HCT116 (cell line): ENCODE measurements at regions not wholly inside any gene's neighbourhood (a gene's known extent, or its start where the extent isn't known, plus 50 kb on each side); places are given as distances from the start of the nearest gene placed in this dataset.

Source experiments
- ATAC-seq: fragments of 200-7000 bp; cut with Tn5 transposase; 2 replicates; pipeline ENCODE4 v1.9.1; 2020; ENCODE audit warnings: mild to moderate bottlenecking, moderate library complexity
- BruUV-seq: library from RNA; stranded (reverse); fragments of 400-500 nt; replicated peaks from 2 replicates; lab custom pipeline; 2021; lab: Mats Ljungman, UMichigan
- CTCF ChIA-PET: fragments of 300-600 bp; sonication (Branson Sonifier 250); formaldehyde crosslinking; loops from one replicate; lab custom pipeline; 2021; ENCODE audit warnings: antibody characterized with exemption; lab: Charles Lee
- POLR2A ChIA-PET: fragments of 300-600, 350-600 bp; sonication (Branson Sonifier 250); formaldehyde crosslinking; loops from one replicate; lab custom pipeline; 2021; ENCODE audit warnings: antibody characterized with exemption; lab: Charles Lee
- RAD21 ChIA-PET, 2 experiments: fragments of 300-600 bp; sonication (Branson Sonifier 250); formaldehyde crosslinking; loops; one replicate each; lab custom pipeline; 2023; ENCODE audit warnings: low total read pairs in 2 of 2; ENCODE audit not compliant: uncharacterized antibody in 2 of 2, unreplicated experiment in 2 of 2, low non-redundant PET in 1 of 2; lab: Charles Lee
- DNase-seq: peaks from one replicate; pipeline ENCODE4 v3.0.0-alpha.2; 2010; ENCODE audit warnings: low read depth, low spot score
- H2AFZ ChIP-seq: fragments of 200-600 bp; shearing (Covaris generic), sonication (generic); 2 replicates; pipeline ENCODE4 v1.6.1; 2017; ENCODE audit warnings: low read depth, mixed run types, mixed read lengths, antibody characterized with exemption, low read length; ENCODE audit not compliant: poor library complexity, severe bottlenecking
- H3K27ac ChIP-seq: 2 replicates; pipeline ENCODE4 v1.5.1; 2012; ENCODE audit warnings: low read depth, low read length
- H3K27me3 ChIP-seq: fragments of 200-600 bp; sonication (generic); 2 replicates; pipeline ENCODE4 v1.6.1; 2016; ENCODE audit warnings: mixed run types, low read length, mixed read lengths; ENCODE audit not compliant: insufficient read depth
- H3K36me3 ChIP-seq, 2 experiments: fragments of 200-500 bp in 1 of 2; fragments of 200-600 bp in 1 of 2; sonication (Bioruptor generic) in 1 of 2; sonication (generic) in 1 of 2; 2 replicates each; pipeline versions ENCODE4 v1.5.1 to v1.6.1; 2014 to 2016; ENCODE audit warnings: low read length in 2 of 2, inconsistent platforms in 1 of 2, mixed read lengths in 1 of 2, mixed run types in 1 of 2; ENCODE audit not compliant: insufficient read depth in 2 of 2, control insufficient read depth in 1 of 2
- H3K4me1 ChIP-seq, 2 experiments: fragments of 200-600 bp in 1 of 2; sonication (generic) in 1 of 2; 2 replicates each; pipeline versions ENCODE4 v1.5.1 to v1.6.1; 2012 to 2017; ENCODE audit warnings: low read length in 2 of 2, inconsistent platforms in 1 of 2, mild to moderate bottlenecking in 1 of 2, mixed read lengths in 1 of 2, mixed run types in 1 of 2, moderate library complexity in 1 of 2; ENCODE audit not compliant: insufficient read depth in 2 of 2, control insufficient read depth in 1 of 2
- H3K4me2 ChIP-seq: fragments of 200-600 bp; sonication (generic); 2 replicates; pipeline ENCODE4 v1.6.1; 2017; ENCODE audit warnings: mixed run types, low read length, mixed read lengths
- H3K4me3 ChIP-seq, 2 experiments: fragments of 200-600 bp in 1 of 2; sonication (generic) in 1 of 2; replicated peaks in 1 of 2; 2 replicates each; pipeline ENCODE4 v1.5.1; 2011 to 2016; ENCODE audit warnings: low read length in 2 of 2, control low read depth in 1 of 2, low read depth in 1 of 2, mild to moderate bottlenecking in 1 of 2, mixed read lengths in 1 of 2, mixed run types in 1 of 2
- H3K79me2 ChIP-seq: fragments of 200-600 bp; sonication (generic); 2 replicates; pipeline ENCODE4 v1.6.1; 2017; ENCODE audit warnings: mild to moderate bottlenecking, mixed run types, low read length, moderate library complexity, mixed read lengths; ENCODE audit not compliant: insufficient read depth
- H3K9ac ChIP-seq: fragments of 200-600 bp; sonication (generic); 2 replicates; pipeline ENCODE4 v1.6.1; 2016; ENCODE audit warnings: low read length, mixed read lengths
- H3K9me2 ChIP-seq: fragments of 200-600 bp; sonication (generic), shearing (Covaris generic); 2 replicates; pipeline ENCODE4 v1.6.1; 2017; ENCODE audit warnings: mixed run types, mild to moderate bottlenecking, moderate library complexity; ENCODE audit not compliant: insufficient read depth
- H3K9me3 ChIP-seq, 2 experiments: fragments of 200-500 bp in 1 of 2; fragments of 200-600 bp in 1 of 2; sonication (Bioruptor generic) in 1 of 2; sonication (generic) in 1 of 2; 2 replicates each; pipeline ENCODE4 v1.6.1; 2014 to 2017; ENCODE audit warnings: low read length in 2 of 2, mixed read lengths in 2 of 2, inconsistent platforms in 1 of 2, low read depth in 1 of 2, mild to moderate bottlenecking in 1 of 2, mixed run types in 1 of 2, moderate library complexity in 1 of 2; ENCODE audit not compliant: control insufficient read depth in 1 of 2, insufficient read depth in 1 of 2
- H4K20me1 ChIP-seq: fragments of 200-600 bp; sonication (generic), shearing (Covaris generic); 2 replicates; pipeline ENCODE4 v1.6.1; 2017; ENCODE audit warnings: mixed run types, mild to moderate bottlenecking, moderate library complexity; ENCODE audit not compliant: insufficient read depth
- CTCF ChIP-seq, 3 experiments: fragments of 200-600 bp in 1 of 3; sonication (generic) in 1 of 3; IDR thresholded peaks in 2 of 3; conservative IDR thresholded peaks in 1 of 3; 2 replicates each; pipeline ENCODE4 v1.5.1; 2012 to 2017; ENCODE audit warnings: low read depth in 2 of 3, low read length in 2 of 3, antibody characterized with exemption in 1 of 3, borderline replicate concordance in 1 of 3, control low read depth in 1 of 3, mild to moderate bottlenecking in 1 of 3, mixed read lengths in 1 of 3, mixed run types in 1 of 3, moderate library complexity in 1 of 3; ENCODE audit not compliant: insufficient read depth in 1 of 3
- ELF1 ChIP-seq: IDR thresholded peaks from 2 replicates; pipeline ENCODE4 v1.6.1; 2012; ENCODE audit warnings: low read depth, borderline replicate concordance
- EZH2 ChIP-seq: fragments of 200-600 bp; sonication (generic); IDR thresholded peaks from 2 replicates; pipeline ENCODE4 v1.6.1; 2017; ENCODE audit warnings: antibody characterized with exemption, mixed run types
- EZH2phosphoT487 ChIP-seq: fragments of 200-600 bp; IDR thresholded peaks from 2 replicates; pipeline ENCODE4 v1.6.1; 2018; ENCODE audit warnings: antibody characterized with exemption, borderline replicate concordance
- FOSL1 ChIP-seq: IDR thresholded peaks from 2 replicates; pipeline ENCODE4 v1.6.1; 2012; ENCODE audit warnings: low read depth
- MAX ChIP-seq: IDR thresholded peaks from 2 replicates; pipeline ENCODE4 v1.6.1; 2012
- POLR2AphosphoS5 ChIP-seq: IDR thresholded peaks from 2 replicates; pipeline ENCODE4 v1.6.1; 2011; ENCODE audit warnings: mild to moderate bottlenecking, low read depth, low read length, moderate library complexity
- SIN3A ChIP-seq: IDR thresholded peaks from 2 replicates; pipeline ENCODE4 v1.6.1; 2012; ENCODE audit warnings: low read depth
- SP1 ChIP-seq: IDR thresholded peaks from 2 replicates; pipeline ENCODE4 v1.6.1; 2012; ENCODE audit warnings: low read depth
- SRF ChIP-seq: IDR thresholded peaks from 2 replicates; pipeline ENCODE4 v1.6.1; 2012; ENCODE audit warnings: low read depth
- ZBTB33 ChIP-seq: IDR thresholded peaks from 2 replicates; pipeline ENCODE4 v1.6.1; 2011; ENCODE audit warnings: mild to moderate bottlenecking, low read length, moderate library complexity; ENCODE audit not compliant: insufficient replicate concordance; ENCODE audit errors: extremely low read depth
- ZFX ChIP-seq: fragments of 450-650 bp; IDR thresholded peaks from 2 replicates; pipeline ENCODE4 v1.6.1; 2017
- ZNF274 ChIP-seq: fragments of 200-500 bp; sonication (Bioruptor generic); IDR thresholded peaks from 2 replicates; pipeline ENCODE4 v1.6.1; 2014; ENCODE audit warnings: mild to moderate bottlenecking, low read depth, low read length, inconsistent platforms
- intact Hi-C: fragments of 100-400 bp; cut with micrococcal nuclease; formaldehyde crosslinking; loops from 2 replicates; pipeline ENCODE4 v1.10.0; 2022
- TF ChIP-seq, protein P1 (sequence below): IDR thresholded peaks from 2 replicates; pipeline ENCODE4 v1.6.1; 2012; ENCODE audit warnings: low read depth

GRCh38 chr9:117551171-117551570 is 136.3 kb upstream of the ASTN2 start (continued):
- TF ChIP-seq MAX (no peak), SIN3A (no peak), CTCF (IDR thresholded peaks at IDR 0.05 in 2 of 3, conservative IDR thresholded peaks at IDR 0.05 in 1 of 3; ENCODE audit: borderline replicate concordance in 1 of 3, insufficient read depth in 1 of 3, low read depth in 2 of 3, low read length in 2 of 3) (no peak), EZH2 (no peak), ELF1 (no peak), ZNF274 (no peak)

- BruUV-seq = no TSS peak
- POLR2A ChIA-PET = no interaction called here
- no peaks in the 10 kb centered on the region for H3K27me3 ChIP-seq
- ATAC-seq (no peak), DNase-seq (no peak)
- H3K9ac ChIP-seq = no peak overlapping the region
- RAD21 ChIA-PET = no interaction called here
- no peaks in the 10 kb centered on the region for H3K9me2 ChIP-seq
- H3K79me2 ChIP-seq = no peaks in the 10 kb centered on the region
- H2AFZ ChIP-seq = no peak overlapping the region
- H3K27ac ChIP-seq = no peak overlapping the region
- CTCF ChIA-PET = no interaction called here
- H4K20me1 ChIP-seq = no peaks in the 10 kb centered on the region
- H3K4me2 ChIP-seq = no peak overlapping the region
- H3K4me1 ChIP-seq = no peaks in the 10 kb centered on the region
- intact Hi-C loops = no loop called here
- H3K4me3 ChIP-seq = no peak overlapping the region
- peaks cover 0 to 2% of the 10 kb centered on the region in 2 experiments; a peak in 2 of 4 replicates for H3K9me3 ChIP-seq
- no peaks in the 10 kb centered on the region for H3K36me3 ChIP-seq
- TF ChIP-seq, protein P1, sequence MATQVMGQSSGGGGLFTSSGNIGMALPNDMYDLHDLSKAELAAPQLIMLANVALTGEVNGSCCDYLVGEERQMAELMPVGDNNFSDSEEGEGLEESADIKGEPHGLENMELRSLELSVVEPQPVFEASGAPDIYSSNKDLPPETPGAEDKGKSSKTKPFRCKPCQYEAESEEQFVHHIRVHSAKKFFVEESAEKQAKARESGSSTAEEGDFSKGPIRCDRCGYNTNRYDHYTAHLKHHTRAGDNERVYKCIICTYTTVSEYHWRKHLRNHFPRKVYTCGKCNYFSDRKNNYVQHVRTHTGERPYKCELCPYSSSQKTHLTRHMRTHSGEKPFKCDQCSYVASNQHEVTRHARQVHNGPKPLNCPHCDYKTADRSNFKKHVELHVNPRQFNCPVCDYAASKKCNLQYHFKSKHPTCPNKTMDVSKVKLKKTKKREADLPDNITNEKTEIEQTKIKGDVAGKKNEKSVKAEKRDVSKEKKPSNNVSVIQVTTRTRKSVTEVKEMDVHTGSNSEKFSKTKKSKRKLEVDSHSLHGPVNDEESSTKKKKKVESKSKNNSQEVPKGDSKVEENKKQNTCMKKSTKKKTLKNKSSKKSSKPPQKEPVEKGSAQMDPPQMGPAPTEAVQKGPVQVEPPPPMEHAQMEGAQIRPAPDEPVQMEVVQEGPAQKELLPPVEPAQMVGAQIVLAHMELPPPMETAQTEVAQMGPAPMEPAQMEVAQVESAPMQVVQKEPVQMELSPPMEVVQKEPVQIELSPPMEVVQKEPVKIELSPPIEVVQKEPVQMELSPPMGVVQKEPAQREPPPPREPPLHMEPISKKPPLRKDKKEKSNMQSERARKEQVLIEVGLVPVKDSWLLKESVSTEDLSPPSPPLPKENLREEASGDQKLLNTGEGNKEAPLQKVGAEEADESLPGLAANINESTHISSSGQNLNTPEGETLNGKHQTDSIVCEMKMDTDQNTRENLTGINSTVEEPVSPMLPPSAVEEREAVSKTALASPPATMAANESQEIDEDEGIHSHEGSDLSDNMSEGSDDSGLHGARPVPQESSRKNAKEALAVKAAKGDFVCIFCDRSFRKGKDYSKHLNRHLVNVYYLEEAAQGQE = no peak
- TF ChIP-seq FOSL1 (no peak), ZNF274 (no peak), SIN3A (no peak), POLR2AphosphoS5 (no peak), ELF1 (no peak), SP1 (no peak), EZH2phosphoT487 (no peak), SRF (no peak), ZBTB33 (no peak), CTCF (IDR thresholded peaks at IDR 0.05 in 2 of 3, conservative IDR thresholded peaks at IDR 0.05 in 1 of 3; ENCODE audit: borderline replicate concordance in 1 of 3, insufficient read depth in 1 of 3, low read depth in 2 of 3, low read length in 2 of 3) (no peak), ZFX (no peak), EZH2 (no peak)
Observed at GRCh38 chr9:117549444-117549843, 134.6 kb upstream of the ASTN2 start.
